ENCODE measurements at regions not wholly inside any gene's neighbourhood (a gene's known extent, or its start where the extent isn't known, plus 50 kb on each side); places are given as distances from the start of the nearest gene placed in this dataset.

DNA sequence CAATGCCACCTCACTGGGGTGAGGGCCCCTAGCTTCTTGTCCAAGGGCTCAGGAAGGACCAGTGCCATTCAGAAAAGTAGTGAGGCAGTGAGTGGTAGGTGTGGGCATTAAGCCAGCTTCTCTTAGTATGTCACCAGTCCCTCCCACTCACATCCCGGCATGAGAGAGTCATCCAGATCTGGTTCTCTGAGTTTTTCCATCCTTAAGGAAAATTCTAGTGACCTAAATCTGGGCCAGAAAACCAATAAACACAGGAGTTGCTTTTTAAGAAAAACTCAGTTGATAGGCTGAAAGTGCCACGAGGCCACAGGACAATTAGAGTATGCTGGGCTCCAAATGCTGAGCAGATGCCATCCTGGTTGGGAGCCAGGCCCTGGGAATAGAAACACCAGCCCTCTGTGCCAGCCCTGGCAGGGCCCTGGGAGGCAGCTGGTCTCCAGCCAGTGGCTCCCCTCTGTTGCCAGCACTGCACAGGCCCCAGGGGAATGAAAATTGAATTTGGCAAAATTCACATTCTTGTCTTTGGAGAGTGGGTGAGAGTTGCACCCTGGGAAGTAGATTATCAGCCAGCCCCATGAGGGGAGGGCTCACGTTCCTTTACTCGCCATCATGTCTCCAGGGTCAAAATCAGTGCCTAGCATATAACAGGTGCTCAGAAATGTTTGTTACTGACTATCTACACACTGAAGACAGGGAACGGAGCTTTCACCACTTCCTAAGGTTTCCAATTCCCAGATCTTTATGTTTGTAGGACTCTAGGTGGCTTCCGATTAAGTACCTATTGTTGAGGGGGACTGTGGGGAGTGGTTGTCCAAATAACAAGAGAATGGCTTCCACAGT lies 52.8 kb downstream of the FAM43A start:
- Mint-ChIP-seq H3K27ac (no peak overlapping the region), H3K27me3 (peaks cover 7% of the 10 kb centered on the region), H3K4me1 (no peaks in the 10 kb centered on the region), H3K36me3 (peaks cover 2% of the 10 kb centered on the region), H3K4me3 (no peak overlapping the region), H3K9me3 (no peaks in the 10 kb centered on the region)

GRCh38 chr3:194739498-194740284 lies 54.0 kb downstream of the FAM43A start:
- peaks cover 2% of the 10 kb centered on the region for H3K36me3 Mint-ChIP-seq
- no peaks in the 10 kb centered on the region for H3K9me3 Mint-ChIP-seq
- H3K27me3 Mint-ChIP-seq, result peaks cover 7% of the 10 kb centered on the region
- no peak overlapping the region for H3K4me3 Mint-ChIP-seq
- no peaks in the 10 kb centered on the region for H3K4me1 Mint-ChIP-seq
- H3K27ac Mint-ChIP-seq, result no peak overlapping the region

GRCh38 chr3:194740859-194741491 lies 55.3 kb downstream of the FAM43A start:
- Mint-ChIP-seq H3K4me1 (no peaks in the 10 kb centered on the region), H3K4me3 (no peak overlapping the region), H3K36me3 (no peaks in the 10 kb centered on the region), H3K9me3 (no peaks in the 10 kb centered on the region), H3K27me3 (peaks cover 7% of the 10 kb centered on the region), H3K27ac (no peak overlapping the region)

DNA sequence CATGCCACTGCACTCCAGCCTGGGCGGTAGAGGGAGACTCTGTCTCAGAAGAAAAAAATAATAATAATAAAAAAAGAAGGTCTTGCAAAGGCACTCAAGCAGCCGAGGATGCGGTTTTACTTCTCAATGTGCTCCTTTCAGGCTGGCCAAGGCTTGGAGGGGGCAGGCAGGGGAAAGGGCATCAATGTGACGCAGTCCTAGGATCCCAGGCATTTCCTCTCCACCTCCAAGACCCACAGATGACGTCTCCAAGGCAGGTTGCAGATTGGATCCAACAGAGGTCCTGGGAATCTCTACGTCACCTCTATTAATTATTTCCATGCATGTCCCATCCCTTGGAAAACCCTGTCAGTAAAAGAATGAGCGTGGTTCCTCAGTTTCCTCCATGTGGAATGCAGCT lies 56.2 kb downstream of the FAM43A start:
- Mint-ChIP-seq H3K27me3 (peaks cover 7% of the 10 kb centered on the region), H3K4me1 (no peaks in the 10 kb centered on the region), H3K9me3 (no peaks in the 10 kb centered on the region), H3K27ac (no peak overlapping the region), H3K4me3 (no peak overlapping the region), H3K36me3 (no peaks in the 10 kb centered on the region)

GRCh38 chr3:194744826-194745225 lies 59.1 kb downstream of the FAM43A start:
- no peaks in the 10 kb centered on the region for H3K4me1 Mint-ChIP-seq
- H3K36me3 Mint-ChIP-seq, result no peaks in the 10 kb centered on the region
- H3K27me3 Mint-ChIP-seq, result peaks cover 7% of the 10 kb centered on the region
- no peak overlapping the region for H3K27ac Mint-ChIP-seq
- H3K9me3 Mint-ChIP-seq, result no peaks in the 10 kb centered on the region
- H3K4me3 Mint-ChIP-seq, result no peak overlapping the region

DNA sequence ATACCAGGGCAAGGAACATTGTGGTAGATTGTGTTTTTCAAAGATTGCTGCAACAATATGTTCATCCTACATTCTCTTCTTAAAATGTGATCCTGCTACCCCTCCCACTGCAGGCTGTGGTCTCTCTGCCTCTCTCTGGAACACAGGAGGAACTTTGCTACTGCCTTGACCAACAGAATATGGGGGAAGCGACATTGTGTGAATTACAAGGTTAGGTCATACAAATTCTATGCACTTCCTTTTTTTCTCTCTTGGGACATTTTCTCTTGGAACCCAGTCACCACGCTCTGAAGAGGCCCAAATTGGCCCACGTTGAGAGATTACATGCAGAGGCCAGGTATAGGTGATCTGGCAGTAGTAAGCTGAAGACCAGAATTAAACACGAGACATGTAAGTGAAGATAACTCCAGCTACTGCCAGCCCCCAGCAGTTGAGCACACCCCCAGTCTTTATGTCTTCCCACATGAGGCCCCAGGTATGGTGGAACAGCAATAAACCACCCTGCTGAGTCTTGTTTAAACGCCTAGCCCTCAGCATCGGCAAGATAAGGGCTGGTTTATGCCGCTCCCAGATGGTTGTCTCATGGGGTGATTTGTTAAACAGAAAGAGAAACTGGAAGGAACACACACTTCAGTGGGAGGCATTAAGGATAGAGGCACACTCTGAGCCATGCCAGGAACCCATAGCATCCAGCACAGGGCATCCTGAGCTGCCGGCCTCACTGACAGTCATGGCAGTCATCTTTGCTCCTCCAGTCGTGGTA lies 59.9 kb downstream of the FAM43A start:
- Mint-ChIP-seq H3K27me3 (peaks cover 4% of the 10 kb centered on the region), H3K36me3 (no peaks in the 10 kb centered on the region), H3K9me3 (no peaks in the 10 kb centered on the region), H3K27ac (no peak overlapping the region), H3K4me1 (no peaks in the 10 kb centered on the region), H3K4me3 (no peak overlapping the region)

GRCh38 chr3:194748225-194748624 lies 62.5 kb downstream of the FAM43A start:
- H3K36me3 Mint-ChIP-seq, result no peaks in the 10 kb centered on the region
- H3K4me1 Mint-ChIP-seq, result no peaks in the 10 kb centered on the region
- no peaks in the 10 kb centered on the region for H3K27me3 Mint-ChIP-seq
- H3K4me3 Mint-ChIP-seq, result no peak overlapping the region
- H3K27ac Mint-ChIP-seq, result no peak overlapping the region
- H3K9me3 Mint-ChIP-seq, result no peaks in the 10 kb centered on the region

- no peak overlapping the region for H3K4me3 Mint-ChIP-seq
Measured at GRCh38 chr3:194749631-194750490, 64.2 kb downstream of the FAM43A start.

GRCh38 chr3:194750491-194750828 lies 64.8 kb downstream of the FAM43A start:
- Mint-ChIP-seq H3K9me3 (no peaks in the 10 kb centered on the region), H3K27me3 (peaks cover 2% of the 10 kb centered on the region), H3K4me3 (no peak overlapping the region), H3K27ac (no peak overlapping the region), H3K4me1 (no peaks in the 10 kb centered on the region), H3K36me3 (no peaks in the 10 kb centered on the region)

More at GRCh38 chr3:194749631-194750490, 64.2 kb downstream of the FAM43A start:
- H3K36me3 Mint-ChIP-seq, result no peaks in the 10 kb centered on the region
- no peaks in the 10 kb centered on the region for H3K4me1 Mint-ChIP-seq
- no peaks in the 10 kb centered on the region for H3K27me3 Mint-ChIP-seq
- no peaks in the 10 kb centered on the region for H3K9me3 Mint-ChIP-seq
- no peak overlapping the region for H3K27ac Mint-ChIP-seq

DNA sequence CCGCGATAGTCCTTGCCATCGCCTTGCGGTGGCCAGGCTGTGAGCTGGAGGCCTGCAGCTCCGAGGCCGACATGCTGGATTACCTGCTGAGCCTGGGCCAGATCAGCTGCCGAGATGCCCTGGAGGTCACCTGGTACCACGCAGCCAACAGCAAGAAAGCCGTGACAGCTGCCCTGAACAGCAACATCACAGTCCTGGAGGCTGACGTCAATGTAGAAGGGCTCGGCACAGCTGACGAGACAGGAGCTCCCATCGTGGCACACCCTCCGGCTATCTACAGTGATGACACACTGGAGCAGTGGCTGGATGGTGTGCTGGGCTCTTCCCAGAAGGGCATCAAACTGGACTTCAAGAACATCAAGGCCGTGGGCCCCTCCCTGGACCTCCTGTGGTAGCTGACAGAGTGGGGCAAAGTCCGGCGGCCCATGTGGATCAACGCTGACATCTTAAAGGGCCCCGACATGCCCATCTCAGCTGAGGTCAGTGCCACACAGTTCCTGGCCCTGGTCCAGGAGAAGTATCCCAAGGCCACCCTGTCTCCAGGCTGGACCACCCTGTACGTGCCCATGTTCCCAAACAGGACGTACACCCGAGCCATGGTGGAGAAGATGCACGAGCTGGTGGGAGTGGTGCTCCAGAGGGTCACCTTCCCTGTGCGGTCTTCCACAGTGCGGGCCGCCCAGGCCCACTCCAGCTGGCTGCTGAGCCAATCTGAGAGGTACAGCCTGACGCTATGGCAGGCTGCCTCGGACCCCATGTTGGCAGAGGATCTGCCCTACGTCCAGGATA lies 70.2 kb downstream of the FAM43A start:
- Mint-ChIP-seq H3K36me3 (no peaks in the 10 kb centered on the region), H3K9me3 (no peaks in the 10 kb centered on the region), H3K27me3 (peaks cover 5% of the 10 kb centered on the region), H3K4me1 (no peaks in the 10 kb centered on the region), H3K27ac (no peak overlapping the region), H3K4me3 (no peak overlapping the region)

DNA sequence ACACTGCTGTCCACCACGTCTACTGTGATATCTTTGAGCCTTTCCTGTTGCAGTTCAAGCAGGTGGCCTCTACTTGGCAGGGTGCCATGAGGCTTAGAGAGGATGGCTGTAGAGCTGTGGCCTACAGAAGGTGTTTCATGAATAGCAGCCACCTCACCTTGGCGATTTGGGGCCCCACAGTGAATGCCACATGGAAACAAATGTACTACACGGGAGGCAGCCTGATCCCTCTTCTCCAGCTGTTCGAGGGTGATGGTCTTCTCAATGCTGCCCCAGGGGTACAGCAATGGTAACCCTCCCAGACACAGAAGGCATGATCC lies 70.7 kb downstream of the FAM43A start:
- Mint-ChIP-seq H3K27ac (no peak overlapping the region), H3K4me1 (no peaks in the 10 kb centered on the region), H3K27me3 (peaks cover 5% of the 10 kb centered on the region), H3K9me3 (no peaks in the 10 kb centered on the region), H3K36me3 (no peaks in the 10 kb centered on the region), H3K4me3 (no peak overlapping the region)

- no peaks in the 10 kb centered on the region for H3K36me3 Mint-ChIP-seq
- H3K27ac Mint-ChIP-seq, result no peak overlapping the region
- no peak overlapping the region for H3K4me3 Mint-ChIP-seq
- no peaks in the 10 kb centered on the region for H3K9me3 Mint-ChIP-seq
- no peaks in the 10 kb centered on the region for H3K4me1 Mint-ChIP-seq
- peaks cover 5% of the 10 kb centered on the region for H3K27me3 Mint-ChIP-seq
Measured at GRCh38 chr3:194756791-194757325, 71.2 kb downstream of the FAM43A start.

DNA sequence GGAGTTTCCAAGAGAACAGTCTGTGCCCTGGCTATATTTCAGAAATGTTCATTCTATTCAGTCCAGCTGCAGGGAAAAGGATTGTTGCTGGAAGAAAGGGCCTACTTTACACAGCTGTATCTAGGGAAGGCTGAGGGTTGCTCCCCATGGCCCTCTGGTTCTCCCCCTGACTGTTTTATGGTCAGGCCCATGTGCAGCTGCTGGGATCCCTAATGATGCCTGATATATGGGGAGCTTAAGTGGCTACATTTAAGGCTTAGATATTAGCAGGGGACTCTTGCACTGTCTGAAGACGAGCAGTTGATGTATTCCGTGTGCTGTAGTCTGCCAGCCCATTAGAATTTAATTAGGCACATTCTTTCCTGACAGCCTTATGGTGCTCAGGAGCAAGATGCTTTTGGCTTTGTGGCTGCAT lies 72.0 kb downstream of the FAM43A start:
- Mint-ChIP-seq H3K36me3 (no peaks in the 10 kb centered on the region), H3K4me3 (no peak overlapping the region), H3K9me3 (no peaks in the 10 kb centered on the region), H3K4me1 (no peaks in the 10 kb centered on the region), H3K27ac (no peak overlapping the region), H3K27me3 (peaks cover 5% of the 10 kb centered on the region)

DNA sequence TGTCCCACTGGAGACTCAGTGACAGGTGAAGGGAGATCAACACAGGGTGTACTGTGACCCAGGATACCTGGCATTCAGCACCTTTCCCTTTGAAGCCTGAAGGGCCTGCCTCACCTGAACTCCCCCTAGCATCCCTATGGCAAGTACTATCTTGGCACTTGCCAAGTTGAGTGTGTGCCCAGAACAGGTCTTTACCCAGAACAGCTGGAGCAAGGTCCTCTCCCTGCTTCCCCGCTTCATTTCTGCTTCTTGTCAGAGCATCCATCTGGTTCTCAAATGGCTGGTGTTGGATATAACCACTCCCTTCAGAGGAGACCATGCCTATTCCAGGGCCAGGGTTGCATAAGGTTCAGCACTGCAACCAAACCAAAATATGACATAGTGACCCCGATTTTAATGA lies 73.0 kb downstream of the FAM43A start:
- no peaks in the 10 kb centered on the region for H3K9me3 Mint-ChIP-seq
- H3K36me3 Mint-ChIP-seq, result no peaks in the 10 kb centered on the region
- no peaks in the 10 kb centered on the region for H3K4me1 Mint-ChIP-seq
- no peak overlapping the region for H3K27ac Mint-ChIP-seq
- H3K27me3 Mint-ChIP-seq, result peaks cover 5% of the 10 kb centered on the region
- no peak overlapping the region for H3K4me3 Mint-ChIP-seq
